ENCODE measurements at regions not wholly inside any gene's neighbourhood (a gene's known extent, or its start where the extent isn't known, plus 50 kb on each side); places are given as distances from the start of the nearest gene placed in this dataset.

GRCh38 chr12:118606690-118607089 is 230.3 kb downstream of the SUDS3 start (continued):
- TF ChIP-seq RERE (CRISPR knock-in tag; IDR thresholded peaks at IDR 0.05; ENCODE audit: low read depth): no peak
- no peak for TF ChIP-seq SMAD1 (CRISPR knock-in tag; IDR thresholded peaks at IDR 0.05; ENCODE audit: borderline replicate concordance, low read depth)
- TF ChIP-seq, protein P1, sequence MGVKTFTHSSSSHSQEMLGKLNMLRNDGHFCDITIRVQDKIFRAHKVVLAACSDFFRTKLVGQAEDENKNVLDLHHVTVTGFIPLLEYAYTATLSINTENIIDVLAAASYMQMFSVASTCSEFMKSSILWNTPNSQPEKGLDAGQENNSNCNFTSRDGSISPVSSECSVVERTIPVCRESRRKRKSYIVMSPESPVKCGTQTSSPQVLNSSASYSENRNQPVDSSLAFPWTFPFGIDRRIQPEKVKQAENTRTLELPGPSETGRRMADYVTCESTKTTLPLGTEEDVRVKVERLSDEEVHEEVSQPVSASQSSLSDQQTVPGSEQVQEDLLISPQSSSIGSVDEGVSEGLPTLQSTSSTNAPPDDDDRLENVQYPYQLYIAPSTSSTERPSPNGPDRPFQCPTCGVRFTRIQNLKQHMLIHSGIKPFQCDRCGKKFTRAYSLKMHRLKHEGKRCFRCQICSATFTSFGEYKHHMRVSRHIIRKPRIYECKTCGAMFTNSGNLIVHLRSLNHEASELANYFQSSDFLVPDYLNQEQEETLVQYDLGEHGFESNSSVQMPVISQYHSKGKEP (CRISPR knock-in tag; IDR thresholded peaks at IDR 0.05): no peak
- no peak for TF ChIP-seq CREB1 (IDR thresholded peaks at IDR 0.05)
- TF ChIP-seq CREB1 (CRISPR knock-in tag; IDR thresholded peaks at IDR 0.05): no peak

- no peak overlapping the region for H3K4me3 ChIP-seq (replicated peaks in 1 of 3; ENCODE audit: insufficient read depth in 1 of 3, low read depth in 2 of 3, low read length in 3 of 3)
- CTCF ChIA-PET (ENCODE audit: low intra/inter-chr PET ratio, low total read pairs): no interaction called here
- no peak overlapping the region for H3K4me2 ChIP-seq (ENCODE audit: low read depth, low read length)
- peaks cover 1 to 4% of the 10 kb centered on the region in 2 experiments; a peak in 1 of 5 replicates for H3K27me3 ChIP-seq (ENCODE audit: control insufficient read depth in 1 of 2, insufficient read depth in 2 of 2, low read length in 2 of 2)
- no peaks in the 10 kb centered on the region for H3K79me2 ChIP-seq (ENCODE audit: insufficient read depth, low read length)
- no peak overlapping the region for H3K9ac ChIP-seq (ENCODE audit: insufficient read depth, low read depth, low read length)
- TF ChIP-seq ZNF12 (CRISPR knock-in tag; IDR thresholded peaks at IDR 0.05): peak; percentile 96
- no peak for TF ChIP-seq HNRNPL (IDR thresholded peaks at IDR 0.05; ENCODE audit: low read depth, low read length)
- WGBS (ENCODE audit: low lambda C conversion rate): 93% methylated on average over 3 of the region's 3 CpGs
- BruUV-seq (replicated peaks): no TSS peak
- ATAC-seq (no peak), FAIRE-seq (no peak), DNase-seq (ENCODE audit: low spot score) (no peak)
- no peak overlapping the region for H3K27ac ChIP-seq (ENCODE audit: extremely low read length, insufficient read depth, low read length)
- in situ Hi-C loops (cut with HindIII; ENCODE audit: extremely low pct_ligation_motif_present, low pct_unique_long_range_greater_than_20kb): no loop called here
- intact Hi-C loops (cut with micrococcal nuclease; ENCODE audit: unreplicated experiment): no loop called here
- no peak overlapping the region for H2AFZ ChIP-seq (ENCODE audit: low read length)
- peaks cover 18% of the 10 kb centered on the region for H3K4me1 ChIP-seq (ENCODE audit: insufficient read depth, low read length)
- POLR2A ChIA-PET: no interaction called here
- no peaks in the 10 kb centered on the region for H4K20me1 ChIP-seq (ENCODE audit: insufficient read depth, low read length)
- H3K36me3 ChIP-seq (replicated peaks in 1 of 2; ENCODE audit: control insufficient read depth in 1 of 2, insufficient read depth in 2 of 2, low read length in 2 of 2): no peaks in the 10 kb centered on the region
- no peaks in the 10 kb centered on the region for H3K9me3 ChIP-seq (ENCODE audit: low read length)
These were observed 231.5 kb downstream of the SUDS3 start for GRCh38 chr12:118607831-118608230.
